Coronary artery (tissue), 2 donors: ENCODE measurements at regions not wholly inside any gene's neighbourhood (a gene's known extent, or its start where the extent isn't known, plus 50 kb on each side); places are given as distances from the start of the nearest gene placed in this dataset.

ENCODE experiments used
- DNase-seq: peaks from one replicate; pipeline ENCODE4 v3.0.0-alpha.2; 2017; ENCODE audit warnings: low spot score
- H3K27ac ChIP-seq, 2 donors: fragments of 200-600 bp; sonication (generic); one replicate each; pipeline ENCODE4 v1.5.1; 2016 to 2019
- H3K4me3 ChIP-seq: fragments of 200-600 bp; sonication (generic); 2 replicates; pipeline ENCODE4 v1.5.1; 2016; ENCODE audit warnings: mild to moderate bottlenecking, moderate library complexity
- TF ChIP-seq, protein P1 (sequence below): fragments of 200-600 bp; sonication (generic); IDR thresholded peaks from one replicate; pipeline ENCODE4 v1.5.1; 2019; ENCODE audit warnings: antibody characterized with exemption

DNA sequence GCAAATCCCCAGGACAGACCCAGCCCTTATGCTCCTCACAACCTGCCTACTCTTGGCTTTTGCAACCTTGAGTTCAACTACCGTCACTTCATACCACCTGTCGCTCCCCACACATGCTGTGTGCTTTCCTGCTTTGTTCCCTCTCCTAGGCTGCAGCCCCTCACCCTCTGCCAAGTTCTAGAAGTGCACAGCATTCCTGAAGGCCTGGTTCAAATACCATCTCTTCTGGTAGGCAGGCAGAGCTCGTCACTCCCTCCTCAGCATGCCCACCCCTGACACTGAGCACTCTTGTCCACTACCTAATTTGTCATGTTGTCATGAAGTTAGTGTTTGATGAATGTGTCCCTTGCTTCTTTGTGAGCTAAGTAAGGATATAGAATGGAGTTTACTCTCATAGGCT is 129.6 kb downstream of the SEMA6D start:
- Histone ChIP-seq H3K4me3 (no peak overlapping the region), H3K27ac (no peak overlapping the region)
- DNase-seq: no peak
- TF ChIP-seq, protein P1, sequence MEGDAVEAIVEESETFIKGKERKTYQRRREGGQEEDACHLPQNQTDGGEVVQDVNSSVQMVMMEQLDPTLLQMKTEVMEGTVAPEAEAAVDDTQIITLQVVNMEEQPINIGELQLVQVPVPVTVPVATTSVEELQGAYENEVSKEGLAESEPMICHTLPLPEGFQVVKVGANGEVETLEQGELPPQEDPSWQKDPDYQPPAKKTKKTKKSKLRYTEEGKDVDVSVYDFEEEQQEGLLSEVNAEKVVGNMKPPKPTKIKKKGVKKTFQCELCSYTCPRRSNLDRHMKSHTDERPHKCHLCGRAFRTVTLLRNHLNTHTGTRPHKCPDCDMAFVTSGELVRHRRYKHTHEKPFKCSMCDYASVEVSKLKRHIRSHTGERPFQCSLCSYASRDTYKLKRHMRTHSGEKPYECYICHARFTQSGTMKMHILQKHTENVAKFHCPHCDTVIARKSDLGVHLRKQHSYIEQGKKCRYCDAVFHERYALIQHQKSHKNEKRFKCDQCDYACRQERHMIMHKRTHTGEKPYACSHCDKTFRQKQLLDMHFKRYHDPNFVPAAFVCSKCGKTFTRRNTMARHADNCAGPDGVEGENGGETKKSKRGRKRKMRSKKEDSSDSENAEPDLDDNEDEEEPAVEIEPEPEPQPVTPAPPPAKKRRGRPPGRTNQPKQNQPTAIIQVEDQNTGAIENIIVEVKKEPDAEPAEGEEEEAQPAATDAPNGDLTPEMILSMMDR: no peak

- TF ChIP-seq, protein P1: no peak
Observed at GRCh38 chr15:47856071-47856470, 138.8 kb downstream of the SEMA6D start.

GRCh38 chr15:47857014-47857775 is 139.9 kb downstream of the SEMA6D start:
- DNase-seq: no peak
- Histone ChIP-seq H3K4me3 (no peak overlapping the region), H3K27ac (no peak overlapping the region)
- TF ChIP-seq, protein P1: no peak

More at GRCh38 chr15:47856071-47856470, 138.8 kb downstream of the SEMA6D start:
- DNase-seq: no peak
- Histone ChIP-seq H3K27ac (no peak overlapping the region), H3K4me3 (no peak overlapping the region)

DNA sequence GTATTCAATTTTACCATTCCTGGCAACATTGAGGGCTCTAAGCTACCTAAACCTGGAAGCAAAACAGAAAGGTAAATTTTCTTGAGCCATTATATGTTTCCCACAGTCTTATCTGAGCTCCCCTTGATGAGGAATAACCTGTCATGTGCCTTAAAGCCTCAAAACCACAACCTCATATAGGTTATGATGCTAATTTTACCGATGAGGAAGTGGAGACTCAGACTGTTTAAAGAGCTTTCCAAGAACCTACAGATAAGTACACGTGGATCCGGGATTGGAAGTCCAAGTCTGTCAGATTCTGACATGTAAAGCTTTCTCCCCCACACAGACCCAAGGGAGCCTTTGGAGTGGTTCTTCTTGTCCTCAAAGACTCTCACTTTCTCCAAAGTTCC is 140.5 kb downstream of the SEMA6D start:
- no peak overlapping the region for H3K27ac ChIP-seq
- DNase-seq: no peak
- TF ChIP-seq, protein P1: no peak
- H3K4me3 ChIP-seq: no peak overlapping the region

- TF ChIP-seq, protein P1: no peak
- DNase-seq: no peak
- Histone ChIP-seq H3K4me3 (no peak overlapping the region), H3K27ac (no peak overlapping the region)
Observed at GRCh38 chr15:47861111-47861903, 144.0 kb downstream of the SEMA6D start.

DNA sequence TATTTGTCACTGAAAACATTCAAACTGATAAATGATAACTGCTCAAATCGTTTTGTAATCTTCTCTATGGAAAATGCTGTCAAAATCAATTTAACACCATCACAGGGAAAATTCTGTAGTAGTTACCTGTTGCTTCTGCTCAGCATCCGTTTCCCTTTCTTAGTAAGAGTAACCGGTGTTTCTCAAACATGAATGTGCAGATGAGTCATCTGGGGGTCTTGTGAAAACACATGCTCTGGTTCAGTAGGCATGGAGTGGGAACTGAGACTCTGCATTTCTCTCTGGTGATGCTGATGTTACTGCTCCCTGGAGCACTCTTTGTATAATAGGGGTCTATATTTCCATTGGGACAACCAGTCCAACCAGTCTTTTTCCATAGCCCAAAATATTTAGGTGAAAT is 145.1 kb downstream of the SEMA6D start:
- TF ChIP-seq, protein P1: no peak
- Histone ChIP-seq H3K27ac (no peak overlapping the region), H3K4me3 (no peak overlapping the region)
- DNase-seq: no peak
